22Rv1 (cell line): ENCODE measurements at regions not wholly inside any gene's neighbourhood (a gene's known extent, or its start where the extent isn't known, plus 50 kb on each side); places are given as distances from the start of the nearest gene placed in this dataset.

Source experiments
- H3K27ac ChIP-seq: fragments of 450-650 bp; 2 replicates; pipeline ENCODE4 v1.5.1; 2017
- CTCF ChIP-seq: fragments of 450-650 bp; IDR thresholded peaks from 2 replicates; pipeline ENCODE4 v1.5.1; 2017; ENCODE audit warnings: mild to moderate bottlenecking
- ZFX ChIP-seq: fragments of 450-650 bp; IDR thresholded peaks from 2 replicates; pipeline ENCODE4 v1.6.1; 2017; ENCODE audit warnings: antibody characterized with exemption, borderline replicate concordance

- TF ChIP-seq CTCF (no peak), ZFX (no peak)
- no peak overlapping the region for H3K27ac ChIP-seq
These were observed 57.1 kb upstream of the IZUMO3 start for GRCh38 chr9:24602693-24603352.
